ENCODE measurements at regions not wholly inside any gene's neighbourhood (a gene's known extent, or its start where the extent isn't known, plus 50 kb on each side); places are given as distances from the start of the nearest gene placed in this dataset.

DNA sequence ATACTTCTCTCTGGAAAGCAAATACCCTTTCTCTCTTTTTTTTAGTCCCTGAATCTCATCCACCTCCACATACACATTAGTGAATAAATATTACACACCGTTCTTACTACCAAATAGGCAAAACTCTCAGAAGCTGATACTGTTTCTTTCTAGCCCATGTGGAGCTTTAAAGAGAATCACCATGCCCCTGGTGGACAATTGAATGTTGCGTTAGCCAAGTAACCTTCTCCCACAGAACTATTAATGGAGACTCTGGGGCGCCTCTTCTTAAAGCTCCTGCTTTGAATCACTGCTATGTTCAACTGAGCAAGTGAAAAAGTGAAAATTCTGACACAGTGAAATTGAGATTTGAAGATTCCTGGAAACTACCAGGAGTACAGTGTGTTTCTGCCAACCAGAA, 522.8 kb upstream of the CDH7 start:
- POLR2A ChIA-PET: interaction anchor here (0.7 kb wide), 1 partner anchor 632 kb away, joined by 3 read pairs; no protein-coding TSS in a partner anchor
- CTCF ChIA-PET (ENCODE audit: unreplicated experiment): no interaction called here
- no peaks in the 10 kb centered on the region for H3K79me2 ChIP-seq (ENCODE audit: insufficient read depth, low read depth, low read length)
- intact Hi-C loops (cut with micrococcal nuclease; ENCODE audit: unreplicated experiment): no loop called here
- no peak overlapping the region for H3K4me2 ChIP-seq (ENCODE audit: low read length)
- no peak for DNase-seq (ENCODE audit: low spot score)
- H3K27ac ChIP-seq (ENCODE audit: low read depth, low read length, poor library complexity, severe bottlenecking): no peak overlapping the region
- no peaks in the 10 kb centered on the region for H3K4me1 ChIP-seq (ENCODE audit: insufficient read depth, low read length, poor library complexity, severe bottlenecking)
- no peak for TF ChIP-seq EZH2phosphoT487 (IDR thresholded peaks at IDR 0.05; ENCODE audit: borderline replicate concordance, low read depth, low read length)
- TF ChIP-seq, protein P1, sequence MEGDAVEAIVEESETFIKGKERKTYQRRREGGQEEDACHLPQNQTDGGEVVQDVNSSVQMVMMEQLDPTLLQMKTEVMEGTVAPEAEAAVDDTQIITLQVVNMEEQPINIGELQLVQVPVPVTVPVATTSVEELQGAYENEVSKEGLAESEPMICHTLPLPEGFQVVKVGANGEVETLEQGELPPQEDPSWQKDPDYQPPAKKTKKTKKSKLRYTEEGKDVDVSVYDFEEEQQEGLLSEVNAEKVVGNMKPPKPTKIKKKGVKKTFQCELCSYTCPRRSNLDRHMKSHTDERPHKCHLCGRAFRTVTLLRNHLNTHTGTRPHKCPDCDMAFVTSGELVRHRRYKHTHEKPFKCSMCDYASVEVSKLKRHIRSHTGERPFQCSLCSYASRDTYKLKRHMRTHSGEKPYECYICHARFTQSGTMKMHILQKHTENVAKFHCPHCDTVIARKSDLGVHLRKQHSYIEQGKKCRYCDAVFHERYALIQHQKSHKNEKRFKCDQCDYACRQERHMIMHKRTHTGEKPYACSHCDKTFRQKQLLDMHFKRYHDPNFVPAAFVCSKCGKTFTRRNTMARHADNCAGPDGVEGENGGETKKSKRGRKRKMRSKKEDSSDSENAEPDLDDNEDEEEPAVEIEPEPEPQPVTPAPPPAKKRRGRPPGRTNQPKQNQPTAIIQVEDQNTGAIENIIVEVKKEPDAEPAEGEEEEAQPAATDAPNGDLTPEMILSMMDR (conservative IDR thresholded peaks at IDR 0.05; ENCODE audit: low read length): no peak
- no peaks in the 10 kb centered on the region for H3K9me2 ChIP-seq (ENCODE audit: insufficient read depth, low read length)
- no peaks in the 10 kb centered on the region for H4K20me1 ChIP-seq (ENCODE audit: insufficient read depth, low read length)
- H2AFZ ChIP-seq (ENCODE audit: low read length): no peak overlapping the region
- no peak overlapping the region for H3K4me3 ChIP-seq (ENCODE audit: low read depth, low read length, poor library complexity, severe bottlenecking)
- no peaks in the 10 kb centered on the region for H3K9me3 ChIP-seq (ENCODE audit: low read length)
- no peaks in the 10 kb centered on the region for H3K36me3 ChIP-seq (ENCODE audit: insufficient read depth, low read length)
- BruUV-seq (replicated peaks): no TSS peak

DNA sequence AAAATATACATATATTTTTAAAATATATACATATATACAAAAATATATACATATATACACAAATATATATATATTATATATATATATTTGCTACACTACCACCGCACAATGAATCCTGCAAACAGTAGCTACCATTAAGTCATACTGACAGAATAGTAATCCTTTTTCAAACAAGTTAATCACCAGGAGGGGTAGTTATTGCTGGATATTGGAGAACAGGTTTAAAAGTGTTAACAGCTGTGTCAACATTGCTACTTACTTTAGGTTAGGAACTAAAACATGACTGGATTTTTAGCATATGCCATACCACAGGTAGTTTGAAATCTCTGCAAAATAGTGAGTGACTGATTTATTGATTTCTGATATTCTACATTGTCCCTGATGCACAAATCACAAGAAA, 529.1 kb upstream of the CDH7 start:
- intact Hi-C loops (cut with micrococcal nuclease; ENCODE audit: unreplicated experiment): no loop called here
- TF ChIP-seq, protein P1 (conservative IDR thresholded peaks at IDR 0.05; ENCODE audit: low read length): no peak
- TF ChIP-seq EZH2phosphoT487 (IDR thresholded peaks at IDR 0.05; ENCODE audit: borderline replicate concordance, low read depth, low read length): no peak
- Histone ChIP-seq H4K20me1 (ENCODE audit: insufficient read depth, low read length) (no peaks in the 10 kb centered on the region), H3K27ac (ENCODE audit: low read depth, low read length, poor library complexity, severe bottlenecking) (no peak overlapping the region), H3K4me3 (ENCODE audit: low read depth, low read length, poor library complexity, severe bottlenecking) (no peak overlapping the region), H3K9me2 (ENCODE audit: insufficient read depth, low read length) (no peaks in the 10 kb centered on the region), H3K4me1 (ENCODE audit: insufficient read depth, low read length, poor library complexity, severe bottlenecking) (no peaks in the 10 kb centered on the region), H2AFZ (ENCODE audit: low read length) (no peak overlapping the region), H3K9me3 (ENCODE audit: low read length) (no peaks in the 10 kb centered on the region), H3K4me2 (ENCODE audit: low read length) (no peak overlapping the region), H3K36me3 (ENCODE audit: insufficient read depth, low read length) (no peaks in the 10 kb centered on the region), H3K79me2 (ENCODE audit: insufficient read depth, low read depth, low read length) (no peaks in the 10 kb centered on the region)
- CTCF ChIA-PET (ENCODE audit: unreplicated experiment): no interaction called here
- BruUV-seq (replicated peaks): no TSS peak
- POLR2A ChIA-PET: interaction anchor here (0.6 kb wide), 1 partner anchor 44 kb away, joined by 3 read pairs; no protein-coding TSS in a partner anchor
- DNase-seq (ENCODE audit: low spot score): no peak

DNA sequence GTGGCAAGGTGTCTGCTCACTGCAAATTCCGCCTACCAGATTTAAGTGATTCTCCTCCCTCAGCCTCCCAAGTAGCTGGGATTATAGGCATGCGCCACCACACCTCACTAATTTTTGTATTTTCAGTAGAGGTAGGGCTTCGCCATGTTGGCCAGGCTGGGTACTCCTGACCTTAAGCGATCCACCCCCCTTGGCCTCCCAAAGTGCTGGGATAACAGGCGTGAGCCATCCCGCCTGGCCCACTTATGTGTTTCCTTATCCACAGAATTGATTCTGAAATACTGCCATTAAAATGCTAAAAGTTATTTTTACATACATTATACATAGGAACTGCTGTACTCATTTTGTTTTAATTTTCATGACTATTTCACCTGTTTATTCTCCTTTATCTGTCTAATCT, 529.7 kb upstream of the CDH7 start:
- no peak for DNase-seq (ENCODE audit: low spot score)
- no TSS peak for BruUV-seq (replicated peaks)
- Histone ChIP-seq H3K9me2 (ENCODE audit: insufficient read depth, low read length) (no peaks in the 10 kb centered on the region), H4K20me1 (ENCODE audit: insufficient read depth, low read length) (no peaks in the 10 kb centered on the region), H3K4me2 (ENCODE audit: low read length) (no peak overlapping the region), H3K79me2 (ENCODE audit: insufficient read depth, low read depth, low read length) (no peaks in the 10 kb centered on the region), H3K9me3 (ENCODE audit: low read length) (no peaks in the 10 kb centered on the region), H3K27ac (ENCODE audit: low read depth, low read length, poor library complexity, severe bottlenecking) (no peak overlapping the region), H2AFZ (ENCODE audit: low read length) (no peak overlapping the region), H3K36me3 (ENCODE audit: insufficient read depth, low read length) (no peaks in the 10 kb centered on the region), H3K4me1 (ENCODE audit: insufficient read depth, low read length, poor library complexity, severe bottlenecking) (no peaks in the 10 kb centered on the region), H3K4me3 (ENCODE audit: low read depth, low read length, poor library complexity, severe bottlenecking) (no peak overlapping the region)
- ChIA-PET CTCF (ENCODE audit: unreplicated experiment) (no interaction called here), POLR2A (no interaction called here)
- intact Hi-C loops (cut with micrococcal nuclease; ENCODE audit: unreplicated experiment): no loop called here
- TF ChIP-seq, protein P1 (conservative IDR thresholded peaks at IDR 0.05; ENCODE audit: low read length): no peak
- TF ChIP-seq EZH2phosphoT487 (IDR thresholded peaks at IDR 0.05; ENCODE audit: borderline replicate concordance, low read depth, low read length): no peak
